ENCODE measurements at regions not wholly inside any gene's neighbourhood (a gene's known extent, or its start where the extent isn't known, plus 50 kb on each side); places are given as distances from the start of the nearest gene placed in this dataset.

GRCh38 chr5:118556792-118557191 is 431.6 kb downstream of the DTWD2 start:
- TF ChIP-seq POLR2A (IDR thresholded peaks at IDR 0.05; ENCODE audit: low read length) (no peak), GATA1 (IDR thresholded peaks at IDR 0.05; ENCODE audit: low read depth, low read length) (no peak)
